ENCODE measurements at regions not wholly inside any gene's neighbourhood (a gene's known extent, or its start where the extent isn't known, plus 50 kb on each side); places are given as distances from the start of the nearest gene placed in this dataset.

- TF ChIP-seq CTCF (IDR thresholded peaks at IDR 0.05) (no peak), POLR2A (IDR thresholded peaks at IDR 0.05) (no peak)
Observed at GRCh38 chr10:83760142-83760541, 379.2 kb upstream of the GHITM start.

Measured in uterus (tissue), 2 donors.